Stimulated activated naive B cell treated with anti-CD40 and anti-IgM and Interleukin-4, amounts not matched to agents 10 μg/mL and 1 μg/mL and 100 μg/mL, for 72 hours (primary cell): ENCODE measurements at regions not wholly inside any gene's neighbourhood (a gene's known extent, or its start where the extent isn't known, plus 50 kb on each side); places are given as distances from the start of the nearest gene placed in this dataset.

Source experiments
- ATAC-seq, 2 donors: fragments of 150-1000 bp; cut with Tn5 transposase; replicated peaks; 2 replicates each; pipeline ENCODE4 v1.10.0; 2021; ENCODE audit warnings: moderate library complexity in 1 of 2
- DNase-seq: peaks from one replicate; pipeline ENCODE4 v3.0.0; 2021
- H3K27ac Mint-ChIP-seq: one replicate; pipeline ENCODE4 v1.8.0; 2022; ENCODE audit warnings: mild to moderate bottlenecking, mixed read lengths
- H3K27me3 Mint-ChIP-seq, 2 donors: one replicate each; pipeline ENCODE4 v1.8.0; 2022; ENCODE audit warnings: mixed read lengths in 2 of 2
- H3K36me3 Mint-ChIP-seq, 2 donors: one replicate each; pipeline ENCODE4 v1.8.0; 2022; ENCODE audit warnings: mixed read lengths in 2 of 2, mild to moderate bottlenecking in 1 of 2
- H3K4me1 Mint-ChIP-seq, 2 donors: one replicate each; pipeline ENCODE4 v1.8.0; 2022; ENCODE audit warnings: mixed read lengths in 2 of 2, mild to moderate bottlenecking in 1 of 2
- H3K4me3 Mint-ChIP-seq, 2 donors: one replicate each; pipeline ENCODE4 v1.8.0; 2022; ENCODE audit warnings: mild to moderate bottlenecking in 2 of 2, mixed read lengths in 2 of 2, moderate library complexity in 1 of 2
- H3K9me3 Mint-ChIP-seq, 2 donors: one replicate each; pipeline ENCODE4 v1.8.0; 2022; ENCODE audit warnings: mixed read lengths in 2 of 2, mild to moderate bottlenecking in 1 of 2

- no peaks in the 10 kb centered on the region for H3K36me3 Mint-ChIP-seq
- no peak for ATAC-seq
- H3K27ac Mint-ChIP-seq, result no peak overlapping the region
These were observed 797.0 kb downstream of the GALR1 start for GRCh38 chr18:78046631-78047030.

GRCh38 chr18:78049281-78049680, 799.6 kb downstream of the GALR1 start:
- Mint-ChIP-seq H3K4me1 (no peaks in the 10 kb centered on the region), H3K9me3 (no peaks in the 10 kb centered on the region), H3K4me3 (no peak overlapping the region), H3K27ac (no peak overlapping the region), H3K36me3 (no peaks in the 10 kb centered on the region), H3K27me3 (no peaks in the 10 kb centered on the region)
- no peak for DNase-seq
- ATAC-seq, result no peak

More at GRCh38 chr18:78046631-78047030, 797.0 kb downstream of the GALR1 start:
- no peaks in the 10 kb centered on the region for H3K4me1 Mint-ChIP-seq
- H3K4me3 Mint-ChIP-seq, result no peak overlapping the region
- no peak for DNase-seq
- peaks cover 0 to 4% of the 10 kb centered on the region in 2 donors for H3K9me3 Mint-ChIP-seq
- no peaks in the 10 kb centered on the region for H3K27me3 Mint-ChIP-seq

DNA sequence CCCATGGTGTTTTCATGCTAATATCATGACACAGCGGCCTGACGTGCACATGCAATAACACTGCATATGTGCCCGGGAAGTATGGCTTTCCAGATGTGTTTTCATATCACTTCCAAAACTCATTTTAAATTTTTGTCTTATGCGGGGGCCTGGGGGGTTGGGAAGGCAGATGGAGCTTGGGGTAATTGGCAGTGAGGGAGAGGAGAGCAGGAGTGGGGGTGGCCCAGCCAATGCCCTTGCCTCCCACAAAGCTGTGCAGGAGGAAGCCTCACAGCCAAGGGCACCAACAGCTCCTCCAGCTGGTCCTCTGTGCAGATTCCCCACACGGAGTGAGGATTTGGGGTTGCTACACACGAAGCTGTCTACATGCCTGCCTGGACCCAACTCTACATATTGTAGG, 805.2 kb downstream of the GALR1 start:
- Mint-ChIP-seq H3K9me3 (peaks cover 0 to 2% of the 10 kb centered on the region in 2 donors), H3K4me1 (no peaks in the 10 kb centered on the region), H3K36me3 (no peaks in the 10 kb centered on the region), H3K4me3 (no peak overlapping the region), H3K27ac (no peak overlapping the region), H3K27me3 (no peaks in the 10 kb centered on the region)
- ATAC-seq (no peak), DNase-seq (no peak)

DNA sequence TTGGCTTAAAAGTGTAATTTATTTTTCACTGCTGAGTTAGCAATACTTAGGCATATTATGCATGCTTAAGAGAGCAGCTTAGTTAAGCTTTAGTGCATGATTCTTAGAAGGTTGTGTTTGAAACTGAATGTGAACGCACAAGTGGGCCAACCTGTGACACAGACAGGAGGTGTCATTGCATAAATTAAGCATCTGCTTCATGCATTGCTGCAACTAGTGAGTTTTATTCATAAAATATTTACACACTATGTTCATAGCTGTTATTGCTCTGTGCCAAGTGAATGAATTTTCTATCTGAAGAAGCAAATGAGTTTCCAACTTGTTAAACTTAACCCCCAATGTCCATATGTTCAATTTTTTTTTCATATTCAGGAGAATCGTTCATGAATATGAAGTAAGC, 806.4 kb downstream of the GALR1 start:
- no peaks in the 10 kb centered on the region for H3K27me3 Mint-ChIP-seq
- no peaks in the 10 kb centered on the region for H3K4me1 Mint-ChIP-seq
- no peak for ATAC-seq
- no peak overlapping the region for H3K4me3 Mint-ChIP-seq
- peaks cover 0 to 2% of the 10 kb centered on the region in 2 donors for H3K9me3 Mint-ChIP-seq
- no peaks in the 10 kb centered on the region for H3K36me3 Mint-ChIP-seq
- no peak for DNase-seq
- no peak overlapping the region for H3K27ac Mint-ChIP-seq

DNA sequence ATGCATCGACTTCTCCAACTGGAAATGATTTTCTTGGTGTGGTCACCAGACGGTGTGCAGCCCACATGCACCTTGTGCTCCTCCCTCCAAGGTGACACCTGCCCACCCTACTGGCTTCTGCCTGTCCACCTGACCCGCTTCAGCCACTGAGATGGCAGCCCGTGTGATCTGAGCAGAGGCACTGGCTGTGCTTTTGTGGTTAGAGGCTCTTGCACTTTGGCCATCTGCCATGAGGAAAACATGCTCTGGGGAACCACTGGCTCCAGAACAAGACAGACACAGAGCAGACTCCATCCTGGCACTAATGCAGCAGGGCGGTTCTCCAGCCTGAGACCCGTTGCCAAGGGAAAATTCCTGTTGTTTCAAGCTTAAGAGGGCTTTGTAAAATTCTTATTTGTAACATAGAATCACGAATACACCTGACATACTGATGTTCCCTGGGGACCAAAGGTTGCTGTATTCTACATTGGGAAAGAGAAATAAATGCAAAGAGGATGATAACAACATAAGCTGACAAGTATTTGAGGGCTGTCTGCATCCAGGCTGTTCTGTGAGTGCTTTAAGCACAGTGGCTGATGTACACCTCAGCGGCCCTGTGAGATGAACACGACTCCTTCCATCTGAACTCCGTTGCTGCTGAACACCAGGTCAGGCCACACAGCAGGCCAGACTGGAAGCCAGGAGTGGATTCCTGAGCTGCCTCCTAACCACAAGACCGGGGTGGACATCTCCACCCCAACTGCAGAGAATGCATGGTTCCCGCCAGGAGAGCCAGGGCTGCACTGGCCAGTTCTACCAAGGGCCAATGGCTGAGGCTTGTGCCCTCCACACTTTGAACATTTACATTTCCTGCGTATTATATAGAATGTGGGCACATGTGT, 820.4 kb downstream of the GALR1 start:
- Mint-ChIP-seq H3K27me3 (peaks cover 0 to 12% of the 10 kb centered on the region in 2 donors), H3K36me3 (no peaks in the 10 kb centered on the region), H3K4me3 (no peak overlapping the region), H3K9me3 (peaks cover 0 to 2% of the 10 kb centered on the region in 2 donors), H3K4me1 (no peaks in the 10 kb centered on the region), H3K27ac (no peak overlapping the region)
- ATAC-seq (no peak), DNase-seq (no peak)

GRCh38 chr18:78071166-78071710, 821.6 kb downstream of the GALR1 start:
- Mint-ChIP-seq H3K36me3 (no peaks in the 10 kb centered on the region), H3K27me3 (peaks cover 0 to 12% of the 10 kb centered on the region in 2 donors), H3K4me3 (no peak overlapping the region), H3K4me1 (no peaks in the 10 kb centered on the region), H3K9me3 (peaks cover 0 to 2% of the 10 kb centered on the region in 2 donors), H3K27ac (no peak overlapping the region)
- ATAC-seq (no peak), DNase-seq (no peak)

GRCh38 chr18:78071776-78072175, 822.1 kb downstream of the GALR1 start:
- H3K27ac Mint-ChIP-seq, result no peak overlapping the region

GRCh38 chr18:78072375-78072774, 822.7 kb downstream of the GALR1 start:
- Mint-ChIP-seq H3K27me3 (peaks cover 0 to 12% of the 10 kb centered on the region in 2 donors), H3K36me3 (no peaks in the 10 kb centered on the region), H3K27ac (no peak overlapping the region), H3K4me3 (no peak overlapping the region), H3K4me1 (no peaks in the 10 kb centered on the region), H3K9me3 (no peaks in the 10 kb centered on the region)
- no peak for DNase-seq
- no peak for ATAC-seq

More at GRCh38 chr18:78071776-78072175, 822.1 kb downstream of the GALR1 start:
- H3K9me3 Mint-ChIP-seq, result peaks cover 0 to 2% of the 10 kb centered on the region in 2 donors
- no peak for DNase-seq
- H3K4me1 Mint-ChIP-seq, result no peaks in the 10 kb centered on the region
- ATAC-seq, result no peak
- H3K27me3 Mint-ChIP-seq, result peaks cover 0 to 12% of the 10 kb centered on the region in 2 donors
- H3K36me3 Mint-ChIP-seq, result no peaks in the 10 kb centered on the region
- H3K4me3 Mint-ChIP-seq, result no peak overlapping the region

DNA sequence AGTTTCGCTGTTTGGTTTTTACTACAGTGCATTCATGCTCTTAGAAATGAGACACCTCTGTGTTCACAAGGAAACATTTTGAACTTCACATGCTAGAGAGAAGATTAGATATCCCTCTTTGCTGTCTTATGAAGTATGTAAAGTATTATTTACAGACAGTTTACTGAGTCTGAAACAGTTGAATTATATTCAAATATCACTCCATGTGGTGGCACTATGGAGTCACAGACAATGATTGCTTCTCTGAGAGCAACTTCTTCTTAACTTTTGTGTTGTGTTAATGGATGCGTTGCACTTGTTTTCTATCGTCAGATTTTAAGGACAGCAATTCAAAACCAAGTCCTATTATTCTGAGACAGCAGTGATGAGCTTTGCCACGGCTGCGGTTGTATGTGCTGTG, 823.6 kb downstream of the GALR1 start:
- no peaks in the 10 kb centered on the region for H3K4me1 Mint-ChIP-seq
- H3K9me3 Mint-ChIP-seq, result no peaks in the 10 kb centered on the region
- H3K27ac Mint-ChIP-seq, result no peak overlapping the region
- no peak overlapping the region for H3K4me3 Mint-ChIP-seq
- ATAC-seq (no peak), DNase-seq (no peak)
- peaks cover 0 to 12% of the 10 kb centered on the region in 2 donors for H3K27me3 Mint-ChIP-seq
- no peaks in the 10 kb centered on the region for H3K36me3 Mint-ChIP-seq

- no peak for ATAC-seq
- Mint-ChIP-seq H3K9me3 (no peaks in the 10 kb centered on the region), H3K4me1 (no peaks in the 10 kb centered on the region), H3K4me3 (no peak overlapping the region), H3K27me3 (peaks cover 0 to 12% of the 10 kb centered on the region in 2 donors), H3K36me3 (no peaks in the 10 kb centered on the region), H3K27ac (no peak overlapping the region)
- no peak for DNase-seq
These were observed 824.9 kb downstream of the GALR1 start for GRCh38 chr18:78074400-78075020.

DNA sequence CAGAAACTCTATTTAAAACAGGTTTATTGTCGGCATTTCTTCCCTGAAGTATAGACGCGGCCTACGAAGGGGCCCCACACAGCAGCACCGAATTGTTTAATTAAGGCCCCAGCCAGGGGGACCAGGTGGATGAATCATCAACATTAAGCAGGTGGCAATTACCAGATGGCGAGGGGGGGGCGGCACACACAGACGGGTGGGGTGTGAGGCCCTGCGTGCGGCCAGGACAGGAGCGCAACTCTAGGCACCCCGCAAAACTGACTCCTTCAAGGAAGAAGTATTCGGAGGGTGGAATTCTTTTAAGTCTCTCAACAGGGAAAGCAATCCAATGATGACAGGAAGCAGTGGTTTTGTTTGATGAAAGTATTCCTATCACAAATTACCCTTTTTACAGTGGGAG, 830.4 kb downstream of the GALR1 start:
- Mint-ChIP-seq H3K9me3 (peaks cover 0 to 1% of the 10 kb centered on the region in 2 donors), H3K4me3 (no peak overlapping the region), H3K36me3 (no peaks in the 10 kb centered on the region), H3K27ac (no peak overlapping the region), H3K4me1 (no peaks in the 10 kb centered on the region), H3K27me3 (no peaks in the 10 kb centered on the region)
- ATAC-seq (no peak), DNase-seq (no peak)

DNA sequence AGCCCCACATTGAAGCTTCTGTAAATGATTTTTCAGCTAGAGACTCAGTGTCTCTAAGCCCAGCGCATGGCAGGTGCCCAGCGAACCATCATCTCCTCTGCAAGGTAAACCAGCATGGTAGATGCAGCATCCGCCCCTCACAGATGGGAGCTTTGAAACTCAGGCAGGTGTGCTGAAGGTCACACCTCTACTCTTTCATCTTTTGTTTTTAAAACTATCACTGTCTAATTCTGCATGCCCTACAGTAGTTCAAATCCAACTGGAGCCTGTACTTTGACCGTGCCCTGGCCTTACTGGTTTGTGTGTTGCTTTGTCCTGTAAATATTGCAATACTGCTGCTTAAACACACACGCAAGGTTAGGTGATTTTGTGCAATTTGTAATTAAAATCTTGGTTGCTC, 831.1 kb downstream of the GALR1 start:
- ATAC-seq, result no peak
- Mint-ChIP-seq H3K36me3 (no peaks in the 10 kb centered on the region), H3K9me3 (peaks cover 0 to 4% of the 10 kb centered on the region in 2 donors), H3K4me1 (no peaks in the 10 kb centered on the region), H3K27ac (no peak overlapping the region), H3K4me3 (no peak overlapping the region), H3K27me3 (no peaks in the 10 kb centered on the region)
- DNase-seq, result no peak

GRCh38 chr18:78082816-78083215, 833.2 kb downstream of the GALR1 start:
- Mint-ChIP-seq H3K27me3 (no peaks in the 10 kb centered on the region), H3K4me3 (no peak overlapping the region)
- ATAC-seq, result no peak

DNA sequence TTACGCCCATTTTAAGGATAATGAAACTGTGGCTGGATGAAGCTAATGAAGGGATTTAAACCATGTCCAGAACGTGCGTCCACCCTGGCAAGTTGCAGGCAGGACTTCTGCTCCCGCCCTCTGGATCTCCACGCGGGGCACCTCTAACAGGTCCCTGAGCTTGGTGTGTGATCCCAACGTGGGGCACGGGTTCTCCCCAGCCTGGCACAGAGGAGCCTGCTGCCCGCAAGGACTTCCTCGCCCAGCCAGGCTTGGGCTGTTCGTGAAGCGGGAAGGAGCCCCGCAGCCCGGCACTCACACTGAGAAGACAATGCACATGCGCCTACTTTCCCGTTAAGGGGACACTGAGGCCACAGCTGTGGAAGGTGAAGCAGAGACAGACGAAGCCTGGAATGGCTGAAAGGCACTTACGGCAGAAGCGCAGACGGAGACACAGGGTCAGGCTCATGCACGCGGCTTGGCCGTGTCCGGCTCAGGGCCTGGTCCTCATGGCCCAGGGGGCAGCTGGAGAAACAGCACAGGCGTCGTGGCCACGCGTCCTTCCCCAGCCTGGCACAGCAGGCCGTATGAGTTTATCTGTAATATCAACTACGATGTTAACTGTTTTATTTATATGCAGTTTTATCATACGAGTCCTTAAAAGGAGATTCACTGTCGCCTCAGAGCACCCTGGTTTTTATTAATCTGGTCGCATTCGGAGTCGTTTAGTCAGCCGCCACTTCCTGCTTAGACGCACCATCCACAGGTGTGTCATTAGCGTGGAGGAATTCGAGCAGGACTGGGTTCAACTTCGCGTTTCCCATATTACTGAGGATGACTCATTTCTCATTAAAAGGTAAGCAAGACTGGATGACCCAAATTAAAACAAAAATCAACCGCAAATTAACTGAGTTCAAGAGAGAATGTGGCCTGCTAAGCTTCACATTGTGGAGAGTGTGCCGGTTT, 835.9 kb downstream of the GALR1 start:
- Mint-ChIP-seq H3K27ac (no peak overlapping the region), H3K4me1 (no peaks in the 10 kb centered on the region), H3K9me3 (peaks cover 0 to 3% of the 10 kb centered on the region in 2 donors), H3K4me3 (no peak overlapping the region), H3K27me3 (no peaks in the 10 kb centered on the region), H3K36me3 (no peaks in the 10 kb centered on the region)
- ATAC-seq (no peak), DNase-seq (no peak)

More at GRCh38 chr18:78082816-78083215, 833.2 kb downstream of the GALR1 start:
- DNase-seq, result no peak
- H3K36me3 Mint-ChIP-seq, result no peaks in the 10 kb centered on the region
- no peaks in the 10 kb centered on the region for H3K4me1 Mint-ChIP-seq
- H3K9me3 Mint-ChIP-seq, result peaks cover 0 to 4% of the 10 kb centered on the region in 2 donors
- no peak overlapping the region for H3K27ac Mint-ChIP-seq
